Osteocyte (in vitro differentiated cells): ENCODE measurements at regions not wholly inside any gene's neighbourhood (a gene's known extent, or its start where the extent isn't known, plus 50 kb on each side); places are given as distances from the start of the nearest gene placed in this dataset.

Experiments
- DNase-seq: peaks from one replicate; pipeline ENCODE4 v3.0.0; 2021; ENCODE audit warnings: mixed read lengths; ENCODE audit not compliant: unreplicated experiment; ENCODE audit errors: extremely low spot score
- H3K27ac Mint-ChIP-seq: one replicate; pipeline ENCODE4 v1.8.0; 2021; ENCODE audit warnings: mild to moderate bottlenecking, mixed read lengths; ENCODE audit not compliant: unreplicated experiment
- H3K27me3 Mint-ChIP-seq: one replicate; pipeline ENCODE4 v1.8.0; 2021; ENCODE audit warnings: mixed read lengths; ENCODE audit not compliant: unreplicated experiment
- H3K36me3 Mint-ChIP-seq: one replicate; pipeline ENCODE4 v1.8.0; 2021; ENCODE audit warnings: mixed read lengths; ENCODE audit not compliant: unreplicated experiment
- H3K4me1 Mint-ChIP-seq: one replicate; pipeline ENCODE4 v1.8.0; 2021; ENCODE audit warnings: mixed read lengths; ENCODE audit not compliant: unreplicated experiment
- H3K4me3 Mint-ChIP-seq: one replicate; pipeline ENCODE4 v1.8.0; 2021; ENCODE audit warnings: mild to moderate bottlenecking, moderate library complexity, mixed read lengths; ENCODE audit not compliant: unreplicated experiment
- H3K9me3 Mint-ChIP-seq: one replicate; pipeline ENCODE4 v1.8.0; 2021; ENCODE audit warnings: mixed read lengths; ENCODE audit not compliant: unreplicated experiment
- CTCF ChIP-seq: fragments of 200-600 bp; sonication (generic); IDR thresholded peaks from 2 replicates; pipeline ENCODE4 v1.5.0; 2021; ENCODE audit warnings: antibody characterized with exemption, mild to moderate bottlenecking, moderate library complexity

DNA sequence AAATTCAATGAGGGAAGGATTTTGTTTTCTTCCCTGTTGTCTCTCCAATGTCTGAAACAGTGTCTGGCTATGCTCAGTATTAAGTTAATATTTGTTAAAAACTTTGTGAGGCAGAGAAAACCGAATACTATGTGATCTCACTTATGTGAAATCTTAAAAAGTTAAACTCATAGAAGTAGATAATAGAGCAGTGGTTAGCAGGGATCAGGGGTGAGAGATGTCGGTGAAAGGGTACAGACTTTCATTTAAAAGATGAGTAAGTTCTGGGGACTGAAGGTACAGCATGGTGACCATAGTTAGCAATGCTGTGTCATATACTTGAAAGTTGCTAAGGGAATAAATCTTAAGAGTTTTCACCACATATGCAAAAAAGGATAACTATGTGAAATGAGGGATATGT, 244.6 kb downstream of the AASDHPPT start:
- no peak for TF ChIP-seq CTCF
- Mint-ChIP-seq H3K4me1 (no peaks in the 10 kb centered on the region), H3K36me3 (no peaks in the 10 kb centered on the region), H3K27me3 (no peaks in the 10 kb centered on the region), H3K9me3 (peaks cover 7% of the 10 kb centered on the region), H3K4me3 (no peak overlapping the region), H3K27ac (no peak overlapping the region)
- no peak for DNase-seq

DNA sequence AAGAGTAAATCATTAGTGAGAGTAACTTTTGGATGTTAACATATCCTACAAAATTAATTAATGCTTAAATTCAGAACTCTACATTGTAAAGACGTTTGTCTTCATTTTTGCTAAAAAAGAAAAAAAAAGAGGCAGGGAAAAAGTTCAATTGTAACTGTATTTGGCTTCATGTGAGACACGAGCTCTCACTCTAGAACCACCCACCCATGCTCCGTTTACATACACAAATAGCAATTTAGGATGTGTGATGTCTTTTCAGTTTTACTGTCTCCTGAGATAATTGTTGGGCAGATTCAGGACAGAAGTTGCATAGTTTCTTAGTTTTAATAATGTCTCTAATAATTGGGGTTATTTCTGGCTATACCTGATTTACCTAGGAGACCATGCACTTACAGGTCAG, 248.6 kb downstream of the AASDHPPT start:
- Mint-ChIP-seq H3K4me1 (no peaks in the 10 kb centered on the region), H3K27ac (no peak overlapping the region), H3K36me3 (no peaks in the 10 kb centered on the region), H3K9me3 (peaks cover 7% of the 10 kb centered on the region), H3K27me3 (no peaks in the 10 kb centered on the region), H3K4me3 (no peak overlapping the region)
- no peak for DNase-seq
- TF ChIP-seq CTCF: no peak

- Mint-ChIP-seq H3K4me1 (no peaks in the 10 kb centered on the region), H3K36me3 (no peaks in the 10 kb centered on the region), H3K9me3 (peaks cover 7% of the 10 kb centered on the region), H3K27me3 (no peaks in the 10 kb centered on the region), H3K4me3 (no peak overlapping the region), H3K27ac (no peak overlapping the region)
- TF ChIP-seq CTCF: no peak
- no peak for DNase-seq
These were observed 249.7 kb downstream of the AASDHPPT start for GRCh38 chr11:106327134-106327533.

DNA sequence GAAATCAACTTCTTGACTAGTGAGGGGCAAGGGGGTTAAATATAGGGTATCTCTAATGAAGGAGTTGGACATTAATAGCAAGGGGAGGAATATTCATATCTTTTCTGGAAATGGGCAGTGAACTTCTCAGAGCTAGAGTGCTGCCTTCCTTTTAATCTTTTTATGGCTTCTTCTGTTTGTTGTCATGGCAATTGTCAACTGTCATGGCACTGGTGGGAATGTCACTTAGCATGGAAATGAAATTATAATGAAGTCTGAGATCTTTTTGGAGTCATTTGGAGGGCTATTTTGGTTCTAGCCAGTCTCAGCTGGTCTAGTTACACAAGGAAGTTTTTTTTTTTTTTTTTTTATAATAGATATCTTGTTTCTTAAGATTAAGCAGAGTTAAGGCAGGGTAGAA, 250.2 kb downstream of the AASDHPPT start:
- Mint-ChIP-seq H3K27ac (no peak overlapping the region), H3K36me3 (no peaks in the 10 kb centered on the region), H3K4me3 (no peak overlapping the region), H3K27me3 (no peaks in the 10 kb centered on the region), H3K9me3 (peaks cover 7% of the 10 kb centered on the region), H3K4me1 (no peaks in the 10 kb centered on the region)
- no peak for DNase-seq
- no peak for TF ChIP-seq CTCF

- Mint-ChIP-seq H3K36me3 (no peaks in the 10 kb centered on the region), H3K27me3 (no peaks in the 10 kb centered on the region), H3K4me1 (no peaks in the 10 kb centered on the region), H3K27ac (no peak overlapping the region), H3K4me3 (no peak overlapping the region), H3K9me3 (no peaks in the 10 kb centered on the region)
- peak; percentile 30 for TF ChIP-seq CTCF
- no peak for DNase-seq
These were observed 252.0 kb downstream of the AASDHPPT start for GRCh38 chr11:106329273-106330018.
